Germinal center (tissue), 1 donor: ENCODE measurements at regions not wholly inside any gene's neighbourhood (a gene's known extent, or its start where the extent isn't known, plus 50 kb on each side); places are given as distances from the start of the nearest gene placed in this dataset.
"Not testable (repeated sequence)": the region's sequence is repeated elsewhere in the genome, so short reads cannot be mapped to it uniquely, and the experiment has no call there.

Experiments used
- DNase-seq: peaks from one replicate; pipeline ENCODE4 v3.0.0; 2012; ENCODE audit warnings: mixed read lengths, low spot score

- DNase-seq: no peak
Observed at GRCh38 chr5:112573441-112573840, 154.4 kb upstream of the EPB41L4A start.

- no peak for DNase-seq
Observed at GRCh38 chr5:112574536-112574935, 155.5 kb upstream of the EPB41L4A start.

- no peak for DNase-seq
Observed at GRCh38 chr5:112576298-112576925, 157.3 kb upstream of the EPB41L4A start.

GRCh38 chr5:112579599-112580170, 158.0 kb upstream of the APC start:
- DNase-seq: no peak

- no peak for DNase-seq
Observed at GRCh38 chr5:112581811-112582320, 155.8 kb upstream of the APC start.

GRCh38 chr5:112583166-112583565, 154.5 kb upstream of the APC start:
- no peak for DNase-seq

- no peak for DNase-seq
Observed at GRCh38 chr5:112584781-112585180, 152.9 kb upstream of the APC start.

GRCh38 chr5:112586596-112587062, 151.1 kb upstream of the APC start:
- peak; percentile 22 for DNase-seq

- DNase-seq: not testable (repeated sequence)
Observed at GRCh38 chr5:112590858-112591257, 146.8 kb upstream of the APC start.

GRCh38 chr5:112594095-112594850, 143.4 kb upstream of the APC start:
- DNase-seq: no peak

GRCh38 chr5:112594941-112595340, 142.7 kb upstream of the APC start:
- DNase-seq: no peak

GRCh38 chr5:112597831-112598230, 139.9 kb upstream of the APC start:
- no peak for DNase-seq

GRCh38 chr5:112600510-112600909, 137.2 kb upstream of the APC start:
- DNase-seq: not testable (repeated sequence)

GRCh38 chr5:112604732-112605630, 132.7 kb upstream of the APC start:
- peak; percentile 12 for DNase-seq

- DNase-seq: no peak
Observed at GRCh38 chr5:112608975-112609374, 128.7 kb upstream of the APC start.

- DNase-seq: no peak
Observed at GRCh38 chr5:112612663-112613062, 125.0 kb upstream of the APC start.

GRCh38 chr5:112614285-112614684, 123.4 kb upstream of the APC start:
- DNase-seq: no peak

GRCh38 chr5:112614986-112615385, 122.7 kb upstream of the APC start:
- DNase-seq: no peak

- DNase-seq: no peak
Observed at GRCh38 chr5:112616812-112617547, 120.7 kb upstream of the APC start.

- DNase-seq: no peak
Observed at GRCh38 chr5:112625246-112625645, 112.4 kb upstream of the APC start.
